ENCODE measurements at regions not wholly inside any gene's neighbourhood (a gene's known extent, or its start where the extent isn't known, plus 50 kb on each side); places are given as distances from the start of the nearest gene placed in this dataset.

DNA sequence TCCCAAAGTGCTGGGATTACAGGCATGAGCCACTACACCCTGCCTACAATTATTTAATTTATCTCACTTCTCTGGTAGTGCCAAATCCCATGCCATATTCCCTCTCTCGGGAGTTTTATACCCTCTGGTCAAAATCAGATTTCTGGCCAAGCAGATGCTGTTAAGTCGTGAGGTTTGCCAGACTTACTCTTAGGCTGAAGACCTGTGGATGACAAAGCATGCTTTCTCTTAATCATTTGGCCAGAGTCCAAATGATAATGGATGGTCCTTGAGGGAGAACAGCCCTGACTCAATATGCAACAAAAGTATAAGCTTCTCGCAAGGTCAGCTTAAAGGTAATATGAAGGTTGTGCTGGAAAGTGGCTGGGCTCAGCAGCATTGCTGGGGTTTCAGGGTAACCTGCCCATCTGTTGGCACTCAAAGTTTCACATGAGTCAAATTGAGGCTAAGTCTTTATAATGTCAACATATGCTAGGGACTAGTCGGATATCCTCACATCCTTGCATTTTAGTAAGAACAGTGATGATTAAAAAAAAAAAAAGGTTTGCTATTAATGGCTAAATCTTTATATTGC lies 280.1 kb downstream of the KIF4B start:
- Histone ChIP-seq H3K9me3 (no peaks in the 10 kb centered on the region), H3K4me3 (no peak overlapping the region), H3K4me1 (ENCODE audit: low read depth) (no peaks in the 10 kb centered on the region), H3K36me3 (ENCODE audit: low read depth) (no peaks in the 10 kb centered on the region)
- TF ChIP-seq, protein P1, sequence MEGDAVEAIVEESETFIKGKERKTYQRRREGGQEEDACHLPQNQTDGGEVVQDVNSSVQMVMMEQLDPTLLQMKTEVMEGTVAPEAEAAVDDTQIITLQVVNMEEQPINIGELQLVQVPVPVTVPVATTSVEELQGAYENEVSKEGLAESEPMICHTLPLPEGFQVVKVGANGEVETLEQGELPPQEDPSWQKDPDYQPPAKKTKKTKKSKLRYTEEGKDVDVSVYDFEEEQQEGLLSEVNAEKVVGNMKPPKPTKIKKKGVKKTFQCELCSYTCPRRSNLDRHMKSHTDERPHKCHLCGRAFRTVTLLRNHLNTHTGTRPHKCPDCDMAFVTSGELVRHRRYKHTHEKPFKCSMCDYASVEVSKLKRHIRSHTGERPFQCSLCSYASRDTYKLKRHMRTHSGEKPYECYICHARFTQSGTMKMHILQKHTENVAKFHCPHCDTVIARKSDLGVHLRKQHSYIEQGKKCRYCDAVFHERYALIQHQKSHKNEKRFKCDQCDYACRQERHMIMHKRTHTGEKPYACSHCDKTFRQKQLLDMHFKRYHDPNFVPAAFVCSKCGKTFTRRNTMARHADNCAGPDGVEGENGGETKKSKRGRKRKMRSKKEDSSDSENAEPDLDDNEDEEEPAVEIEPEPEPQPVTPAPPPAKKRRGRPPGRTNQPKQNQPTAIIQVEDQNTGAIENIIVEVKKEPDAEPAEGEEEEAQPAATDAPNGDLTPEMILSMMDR (IDR thresholded peaks at IDR 0.05), result no peak
- ATAC-seq, result no peak
- DNase-seq, result no peak
- intact Hi-C loops (cut with DNase I, micrococcal nuclease), result no loop called here

DNA sequence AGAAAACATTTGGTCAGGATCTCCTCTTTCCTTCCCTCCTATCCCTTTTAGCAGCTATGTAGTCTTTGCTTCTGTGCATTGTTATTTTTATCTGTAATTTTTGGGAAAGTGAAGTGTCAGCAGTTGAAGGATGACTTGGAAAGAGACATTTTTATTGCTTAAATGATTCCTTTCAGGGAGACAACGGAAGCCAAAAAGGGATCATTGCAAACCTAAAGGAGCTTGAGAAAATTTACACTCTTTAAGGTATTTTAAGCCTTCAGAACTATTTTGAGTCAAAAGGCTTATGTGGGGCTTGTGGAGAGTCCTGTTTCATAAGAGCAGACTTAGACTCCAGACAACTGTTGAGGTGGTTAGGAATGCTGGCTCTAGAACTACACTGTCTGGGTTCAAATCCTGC lies 281.6 kb downstream of the KIF4B start:
- TF ChIP-seq, protein P1 (IDR thresholded peaks at IDR 0.05), result no peak
- DNase-seq, result no peak
- Histone ChIP-seq H3K4me3 (no peak overlapping the region), H3K4me1 (ENCODE audit: low read depth) (no peaks in the 10 kb centered on the region), H3K9me3 (no peaks in the 10 kb centered on the region), H3K36me3 (ENCODE audit: low read depth) (no peaks in the 10 kb centered on the region)
- intact Hi-C loops (cut with DNase I, micrococcal nuclease), result no loop called here
- ATAC-seq, result no peak

DNA sequence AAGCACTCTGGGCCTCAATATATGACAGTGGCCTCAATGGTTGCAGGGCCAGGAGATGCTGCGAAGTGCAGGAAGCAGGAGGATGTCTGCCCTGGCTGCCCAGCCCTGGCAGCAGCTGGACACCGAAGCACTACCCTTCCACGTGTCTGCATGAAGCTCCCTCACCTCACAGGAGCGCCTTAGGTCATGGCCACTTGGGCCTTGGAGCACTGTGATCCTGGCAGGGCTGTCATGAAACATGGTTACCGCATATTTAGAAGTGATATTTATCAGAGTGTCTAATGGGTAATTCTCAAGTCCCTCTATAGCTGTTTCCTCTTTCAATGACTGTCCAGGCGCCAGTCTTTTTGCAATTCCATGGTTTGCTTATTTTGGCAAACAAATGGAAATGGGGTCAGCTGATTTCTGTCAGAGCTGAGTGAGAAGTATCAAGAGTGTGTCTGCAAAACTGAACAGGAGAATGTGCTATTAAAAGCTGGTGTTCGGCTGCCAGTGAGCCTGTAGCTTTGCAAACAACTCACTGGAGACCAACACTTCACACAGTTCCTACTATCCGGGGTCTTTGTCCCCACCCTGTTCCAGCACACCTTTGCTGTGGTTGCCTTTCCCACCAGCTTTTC lies 285.9 kb downstream of the KIF4B start:
- no peak for ATAC-seq
- no peak for DNase-seq
- intact Hi-C loops (cut with DNase I, micrococcal nuclease), result no loop called here
- Histone ChIP-seq H3K36me3 (ENCODE audit: low read depth) (no peaks in the 10 kb centered on the region), H3K4me1 (ENCODE audit: low read depth) (no peaks in the 10 kb centered on the region), H3K9me3 (no peaks in the 10 kb centered on the region), H3K4me3 (no peak overlapping the region)
- TF ChIP-seq, protein P1 (IDR thresholded peaks at IDR 0.05), result no peak

DNA sequence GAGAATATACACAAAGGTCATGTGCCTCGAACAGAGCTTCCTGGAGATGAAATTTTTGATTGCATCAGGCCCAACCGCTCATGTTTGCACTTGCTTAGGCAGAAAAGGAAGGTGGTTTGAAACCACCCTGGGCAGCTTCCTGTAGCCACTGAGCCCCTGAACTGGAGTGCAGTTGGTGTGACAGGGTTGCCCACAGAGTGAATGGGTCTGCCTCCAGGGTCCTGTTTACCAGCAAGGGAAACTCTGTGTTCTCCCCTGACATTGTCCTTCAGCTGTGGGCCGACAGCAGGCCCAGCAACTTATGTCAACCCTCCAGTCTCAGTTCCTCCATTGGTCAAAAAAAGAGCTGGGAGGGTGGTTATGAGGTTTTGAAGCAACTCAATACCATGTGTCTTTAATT lies 289.6 kb downstream of the KIF4B start:
- no peaks in the 10 kb centered on the region for H3K4me1 ChIP-seq (ENCODE audit: low read depth)
- no peaks in the 10 kb centered on the region for H3K9me3 ChIP-seq
- no peak for DNase-seq
- intact Hi-C loops (cut with DNase I, micrococcal nuclease), result no loop called here
- TF ChIP-seq, protein P1 (IDR thresholded peaks at IDR 0.05), result no peak
- ATAC-seq, result no peak
- H3K4me3 ChIP-seq, result no peak overlapping the region
- H3K36me3 ChIP-seq (ENCODE audit: low read depth), result no peaks in the 10 kb centered on the region

DNA sequence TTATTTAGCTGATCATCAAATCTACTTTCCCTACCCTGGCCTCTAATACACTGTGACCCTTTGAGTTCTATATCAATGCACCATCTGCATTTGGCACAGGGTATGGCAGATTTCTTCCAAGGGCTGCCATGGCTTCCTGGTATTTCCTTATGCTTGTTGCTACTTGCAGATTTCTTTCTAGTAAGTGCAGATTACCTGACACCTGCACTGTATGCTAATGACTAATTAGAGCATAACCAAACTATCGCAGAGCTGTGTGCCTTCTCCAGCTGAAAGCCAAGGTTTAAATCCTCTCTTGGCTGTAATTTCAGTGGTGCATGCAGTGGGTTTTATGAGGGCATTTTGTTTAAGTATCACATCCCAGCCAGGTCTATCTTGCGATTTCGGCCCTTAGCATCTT lies 293.7 kb downstream of the KIF4B start:
- Histone ChIP-seq H3K36me3 (ENCODE audit: low read depth) (no peaks in the 10 kb centered on the region), H3K4me1 (ENCODE audit: low read depth) (no peaks in the 10 kb centered on the region), H3K9me3 (no peaks in the 10 kb centered on the region), H3K4me3 (no peak overlapping the region)
- intact Hi-C loops (cut with DNase I, micrococcal nuclease), result no loop called here
- TF ChIP-seq, protein P1 (IDR thresholded peaks at IDR 0.05), result no peak
- ATAC-seq (no peak), DNase-seq (no peak)

Data from mucosa of descending colon (tissue), 3 donors.